ENCODE measurements at regions not wholly inside any gene's neighbourhood (a gene's known extent, or its start where the extent isn't known, plus 50 kb on each side); places are given as distances from the start of the nearest gene placed in this dataset.
A peak's percentile ranks its signal among the peaks of the same experiment; 100 is the strongest.
"Not testable (repeated sequence)": the region's sequence is repeated elsewhere in the genome, so short reads cannot be mapped to it uniquely, and the experiment has no call there.

GRCh38 chr16:22436823-22437652 lies 62.6 kb upstream of the CDR2 start:
- H3K27me3 ChIP-seq; H3K9me3 ChIP-seq; H3K4me1 ChIP-seq; intact Hi-C loops (cut with DNase I; ENCODE audit: low total_unique reads); H3K36me3 ChIP-seq: not testable (repeated sequence)
- peak in 1 of 2 donors; percentile 58 for TF ChIP-seq POLR2A (IDR thresholded peaks at IDR 0.05)
- DNase-seq: peak; percentile 55 to 70
- Histone ChIP-seq H3K4me3 (peak overlapping the region; percentile 49 to 60), H3K27ac (peak overlapping the region; percentile 92 to 94)

GRCh38 chr16:22436326-22436822 lies 62.0 kb upstream of the CDR2 start:
- intact Hi-C loops (cut with DNase I; ENCODE audit: low total_unique reads); DNase-seq; H3K36me3 ChIP-seq; H3K27me3 ChIP-seq; H3K9me3 ChIP-seq; H3K4me1 ChIP-seq: not testable (repeated sequence)
- H3K4me3 ChIP-seq: peak overlapping the region; percentile 49 to 60
- H3K27ac ChIP-seq: peak overlapping the region; percentile 92 to 94

- H3K9me3 ChIP-seq; H3K4me3 ChIP-seq; DNase-seq; H3K36me3 ChIP-seq; intact Hi-C loops (cut with DNase I; ENCODE audit: low total_unique reads); H3K27me3 ChIP-seq; H3K27ac ChIP-seq; H3K4me1 ChIP-seq: not testable (repeated sequence)
Observed at GRCh38 chr16:22431314-22431713, 56.9 kb upstream of the CDR2 start.

- intact Hi-C loops (cut with DNase I; ENCODE audit: low total_unique reads): no loop called here
- H3K27ac ChIP-seq: no peak overlapping the region
- DNase-seq: no peak
Observed at GRCh38 chr16:22428654-22429053, 54.2 kb upstream of the CDR2 start.

DNA sequence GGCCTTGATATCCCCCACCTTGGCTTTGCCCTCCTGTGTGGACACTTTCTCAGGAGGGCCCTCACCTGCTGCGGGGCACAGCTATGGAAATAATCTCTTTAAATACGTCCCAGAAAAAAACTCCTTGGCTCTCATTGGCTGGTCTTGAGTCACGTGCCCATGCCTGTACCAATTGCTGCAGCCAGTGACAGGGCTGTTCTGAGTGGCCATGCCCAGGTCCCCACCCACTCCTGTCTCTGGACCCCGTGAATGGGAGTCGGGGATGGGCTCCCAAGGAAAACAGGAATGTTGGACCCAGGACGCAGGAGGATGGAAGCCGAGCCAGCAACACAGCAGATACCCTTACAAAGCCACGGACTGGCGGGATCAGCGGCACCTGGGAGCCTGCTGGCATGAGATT lies 53.1 kb upstream of the CDR2 start:
- TF ChIP-seq POLR2A (IDR thresholded peaks at IDR 0.05): no peak
- TF ChIP-seq, protein P1, sequence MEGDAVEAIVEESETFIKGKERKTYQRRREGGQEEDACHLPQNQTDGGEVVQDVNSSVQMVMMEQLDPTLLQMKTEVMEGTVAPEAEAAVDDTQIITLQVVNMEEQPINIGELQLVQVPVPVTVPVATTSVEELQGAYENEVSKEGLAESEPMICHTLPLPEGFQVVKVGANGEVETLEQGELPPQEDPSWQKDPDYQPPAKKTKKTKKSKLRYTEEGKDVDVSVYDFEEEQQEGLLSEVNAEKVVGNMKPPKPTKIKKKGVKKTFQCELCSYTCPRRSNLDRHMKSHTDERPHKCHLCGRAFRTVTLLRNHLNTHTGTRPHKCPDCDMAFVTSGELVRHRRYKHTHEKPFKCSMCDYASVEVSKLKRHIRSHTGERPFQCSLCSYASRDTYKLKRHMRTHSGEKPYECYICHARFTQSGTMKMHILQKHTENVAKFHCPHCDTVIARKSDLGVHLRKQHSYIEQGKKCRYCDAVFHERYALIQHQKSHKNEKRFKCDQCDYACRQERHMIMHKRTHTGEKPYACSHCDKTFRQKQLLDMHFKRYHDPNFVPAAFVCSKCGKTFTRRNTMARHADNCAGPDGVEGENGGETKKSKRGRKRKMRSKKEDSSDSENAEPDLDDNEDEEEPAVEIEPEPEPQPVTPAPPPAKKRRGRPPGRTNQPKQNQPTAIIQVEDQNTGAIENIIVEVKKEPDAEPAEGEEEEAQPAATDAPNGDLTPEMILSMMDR (IDR thresholded peaks at IDR 0.05): no peak
- intact Hi-C loops (cut with DNase I; ENCODE audit: low total_unique reads): no loop called here
- no peak for DNase-seq
- Histone ChIP-seq H3K27ac (no peak overlapping the region), H3K4me1 (peaks cover 0 to 3% of the 10 kb centered on the region in 2 donors), H3K9me3 (no peaks in the 10 kb centered on the region), H3K4me3 (no peak overlapping the region), H3K27me3 (no peaks in the 10 kb centered on the region), H3K36me3 (no peaks in the 10 kb centered on the region)

More at GRCh38 chr16:22428654-22429053, 54.2 kb upstream of the CDR2 start:
- Histone ChIP-seq H3K4me3 (no peak overlapping the region), H3K4me1 (peaks cover 0 to 3% of the 10 kb centered on the region in 2 donors), H3K27me3 (no peaks in the 10 kb centered on the region), H3K9me3 (no peaks in the 10 kb centered on the region), H3K36me3 (no peaks in the 10 kb centered on the region)
- TF ChIP-seq, protein P1 (IDR thresholded peaks at IDR 0.05): no peak
- no peak for TF ChIP-seq POLR2A (IDR thresholded peaks at IDR 0.05)

GRCh38 chr16:22425847-22426246 lies 51.4 kb upstream of the CDR2 start:
- Histone ChIP-seq H3K27me3 (no peaks in the 10 kb centered on the region), H3K4me1 (peaks cover 0 to 3% of the 10 kb centered on the region in 2 donors), H3K9me3 (no peaks in the 10 kb centered on the region), H3K27ac (no peak overlapping the region), H3K4me3 (no peak overlapping the region), H3K36me3 (no peaks in the 10 kb centered on the region)
- TF ChIP-seq, protein P1 (IDR thresholded peaks at IDR 0.05): no peak
- no peak for TF ChIP-seq POLR2A (IDR thresholded peaks at IDR 0.05)
- no peak for DNase-seq
- intact Hi-C loops (cut with DNase I; ENCODE audit: low total_unique reads): no loop called here
